Thyroid gland (tissue), 4 donors: ENCODE measurements at regions not wholly inside any gene's neighbourhood (a gene's known extent, or its start where the extent isn't known, plus 50 kb on each side); places are given as distances from the start of the nearest gene placed in this dataset.

ENCODE experiments used
- POLR2A ChIP-seq, 2 donors: fragments of 450-650 bp; IDR thresholded peaks; one replicate each; pipeline ENCODE4 v1.6.1; 2017; ENCODE audit warnings: antibody characterized with exemption in 2 of 2, mild to moderate bottlenecking in 2 of 2, moderate library complexity in 1 of 2
- TF ChIP-seq, protein P1 (sequence below), 6 experiments: fragments of 200-600 bp in 3 of 6; fragments of 450-650 bp in 3 of 6; sonication (generic) in 3 of 6; IDR thresholded peaks; one replicate each; pipeline ENCODE4 v1.5.1; 2016 to 2019; ENCODE audit warnings: antibody characterized with exemption in 6 of 6, mild to moderate bottlenecking in 2 of 6, inconsistent platforms in 1 of 6, moderate library complexity in 1 of 6

GRCh38 chr4:24672880-24673279 is 88.5 kb upstream of the DHX15 start:
- TF ChIP-seq, protein P1, sequence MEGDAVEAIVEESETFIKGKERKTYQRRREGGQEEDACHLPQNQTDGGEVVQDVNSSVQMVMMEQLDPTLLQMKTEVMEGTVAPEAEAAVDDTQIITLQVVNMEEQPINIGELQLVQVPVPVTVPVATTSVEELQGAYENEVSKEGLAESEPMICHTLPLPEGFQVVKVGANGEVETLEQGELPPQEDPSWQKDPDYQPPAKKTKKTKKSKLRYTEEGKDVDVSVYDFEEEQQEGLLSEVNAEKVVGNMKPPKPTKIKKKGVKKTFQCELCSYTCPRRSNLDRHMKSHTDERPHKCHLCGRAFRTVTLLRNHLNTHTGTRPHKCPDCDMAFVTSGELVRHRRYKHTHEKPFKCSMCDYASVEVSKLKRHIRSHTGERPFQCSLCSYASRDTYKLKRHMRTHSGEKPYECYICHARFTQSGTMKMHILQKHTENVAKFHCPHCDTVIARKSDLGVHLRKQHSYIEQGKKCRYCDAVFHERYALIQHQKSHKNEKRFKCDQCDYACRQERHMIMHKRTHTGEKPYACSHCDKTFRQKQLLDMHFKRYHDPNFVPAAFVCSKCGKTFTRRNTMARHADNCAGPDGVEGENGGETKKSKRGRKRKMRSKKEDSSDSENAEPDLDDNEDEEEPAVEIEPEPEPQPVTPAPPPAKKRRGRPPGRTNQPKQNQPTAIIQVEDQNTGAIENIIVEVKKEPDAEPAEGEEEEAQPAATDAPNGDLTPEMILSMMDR (IDR thresholded peaks at IDR 0.05) = no peak
- TF ChIP-seq POLR2A (IDR thresholded peaks at IDR 0.05) = no peak
